GM19193 (cell line): ENCODE measurements at regions not wholly inside any gene's neighbourhood (a gene's known extent, or its start where the extent isn't known, plus 50 kb on each side); places are given as distances from the start of the nearest gene placed in this dataset.

ENCODE experiments used
- POLR2A ChIP-seq: IDR thresholded peaks from 4 replicates; pipeline ENCODE4 v1.6.1; 2011; ENCODE audit not compliant: insufficient read depth, insufficient read length; ENCODE audit errors: extremely low read depth

DNA sequence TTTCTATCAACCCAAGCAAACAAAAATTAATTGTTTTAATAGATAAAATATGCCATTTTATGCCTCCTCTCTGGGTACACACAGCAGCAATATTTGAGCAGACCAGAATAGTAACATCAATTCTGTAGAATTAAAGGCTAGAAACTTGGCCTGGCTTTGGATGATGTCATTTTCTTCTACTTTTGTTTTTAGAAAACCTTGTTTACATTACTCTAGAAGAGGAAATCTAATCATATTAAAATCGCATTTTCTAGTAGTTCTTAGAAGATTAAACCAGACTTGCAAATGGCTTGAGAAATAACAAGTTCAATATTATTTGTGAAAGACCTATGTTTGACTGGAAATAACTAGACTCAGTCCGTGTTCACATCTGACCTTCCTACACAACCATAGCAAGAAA lies 102.3 kb upstream of the RFX8 start:
- no peak for TF ChIP-seq POLR2A

DNA sequence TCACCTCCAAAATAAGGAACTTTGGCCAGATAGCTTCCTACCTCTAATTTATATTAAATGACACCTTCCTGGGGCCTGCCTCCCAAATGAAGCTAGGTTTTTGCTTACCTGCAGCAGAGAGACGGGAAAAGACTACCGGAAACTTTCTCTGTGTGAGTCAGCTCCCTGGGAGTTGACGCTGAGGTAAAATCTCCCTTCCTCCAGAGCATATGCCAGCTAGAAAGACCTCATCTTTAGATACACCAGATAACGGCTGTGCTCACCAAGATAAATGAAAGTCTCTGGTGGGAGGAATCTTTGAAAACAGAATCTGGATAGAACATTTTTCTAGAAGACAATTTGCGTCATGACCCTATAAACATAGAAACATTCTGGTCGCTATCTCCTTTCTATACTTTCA lies 99.7 kb upstream of the RFX8 start:
- no peak for TF ChIP-seq POLR2A

DNA sequence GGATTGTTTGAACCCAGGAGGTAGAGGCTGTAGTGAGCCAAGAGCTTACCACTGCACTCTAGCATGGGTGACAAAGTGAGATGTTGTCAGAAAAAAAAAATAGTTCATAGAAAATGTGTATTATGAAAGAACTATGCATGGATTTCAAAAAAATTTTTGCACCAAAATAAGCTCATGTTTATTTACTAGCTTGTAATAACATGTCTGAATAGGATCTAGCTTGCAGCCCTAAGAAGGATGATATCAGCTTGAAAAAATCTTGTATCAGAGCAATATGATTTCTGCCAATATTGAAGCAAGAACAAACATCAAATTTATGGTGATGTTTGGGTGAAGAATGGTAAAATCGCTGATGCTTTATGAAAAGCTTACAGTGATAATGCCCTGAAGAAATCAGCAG lies 97.0 kb upstream of the RFX8 start:
- TF ChIP-seq POLR2A: no peak

DNA sequence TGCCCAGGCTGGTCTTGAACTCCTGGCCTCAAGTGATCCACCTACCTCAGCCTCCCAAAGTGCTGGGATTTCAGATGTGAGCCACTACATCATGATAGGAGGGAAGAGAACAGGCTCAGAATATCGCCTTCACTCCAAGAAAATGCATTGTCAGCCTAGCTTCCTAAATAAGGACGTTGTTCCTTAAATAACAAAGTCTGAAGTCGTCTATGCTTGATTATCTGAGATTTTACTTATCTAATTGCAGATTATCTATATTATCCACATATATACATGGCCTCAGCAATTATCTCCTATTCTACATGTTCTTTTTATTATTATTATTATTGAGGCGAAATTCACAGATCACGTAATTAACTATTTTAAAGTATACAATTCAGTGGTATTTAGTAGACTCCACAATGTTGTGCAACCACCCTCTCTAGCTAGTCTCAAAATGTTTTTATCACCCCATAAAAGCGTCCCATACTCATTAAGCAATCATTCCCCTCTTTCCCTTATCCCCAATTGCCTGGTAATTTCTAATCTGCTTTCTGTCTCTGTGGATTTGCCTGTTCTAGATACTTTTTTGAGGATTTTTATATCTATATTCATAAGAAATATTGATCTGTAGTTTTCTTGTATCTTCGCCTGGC lies 95.1 kb upstream of the RFX8 start:
- no peak for TF ChIP-seq POLR2A

DNA sequence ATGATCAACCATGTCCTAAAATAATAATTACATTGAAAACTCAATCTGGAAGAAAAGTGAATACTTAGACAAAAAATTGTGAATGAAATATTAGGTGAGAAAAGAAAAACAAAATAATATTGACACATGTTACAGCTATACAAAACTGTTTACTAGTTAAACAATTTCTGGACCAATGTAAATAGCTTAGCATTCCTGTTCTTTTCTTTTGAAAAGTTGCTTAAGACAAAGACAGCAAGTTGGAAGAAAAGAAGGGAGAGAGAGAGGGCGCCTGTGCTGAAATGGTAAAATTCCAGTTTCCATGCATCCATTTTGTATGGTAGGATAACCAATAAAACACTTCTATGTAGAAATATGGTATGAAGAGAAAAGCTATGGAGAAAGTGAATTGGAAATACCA lies 94.1 kb upstream of the RFX8 start:
- TF ChIP-seq POLR2A: no peak

DNA sequence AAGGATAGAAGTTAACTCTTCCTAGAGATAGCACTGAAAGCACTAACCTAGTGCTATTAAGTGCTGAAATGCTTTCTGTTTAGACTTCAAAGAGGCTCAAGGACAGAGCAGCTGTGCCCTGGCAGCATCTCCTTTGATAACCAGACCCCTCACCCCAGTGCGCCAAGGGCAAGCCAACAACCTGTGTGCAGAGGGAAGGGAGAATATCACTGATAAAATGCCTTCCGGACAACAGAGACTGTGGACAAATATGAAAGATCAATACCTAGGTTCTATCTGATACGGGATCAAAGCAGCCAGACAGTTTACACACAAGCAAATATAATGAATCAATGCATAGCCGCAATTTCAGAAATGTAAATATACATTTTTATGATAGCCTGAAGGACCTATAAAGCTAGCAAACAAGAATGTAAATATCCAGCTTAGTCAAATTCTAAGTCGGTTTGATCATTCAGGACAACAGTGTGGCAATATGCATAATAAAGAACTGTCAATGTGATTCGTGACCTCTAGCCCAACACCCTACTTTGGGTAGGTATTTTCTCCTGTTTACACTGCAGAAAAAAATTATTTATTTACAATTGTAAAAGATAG lies 91.8 kb upstream of the RFX8 start:
- TF ChIP-seq POLR2A: no peak

DNA sequence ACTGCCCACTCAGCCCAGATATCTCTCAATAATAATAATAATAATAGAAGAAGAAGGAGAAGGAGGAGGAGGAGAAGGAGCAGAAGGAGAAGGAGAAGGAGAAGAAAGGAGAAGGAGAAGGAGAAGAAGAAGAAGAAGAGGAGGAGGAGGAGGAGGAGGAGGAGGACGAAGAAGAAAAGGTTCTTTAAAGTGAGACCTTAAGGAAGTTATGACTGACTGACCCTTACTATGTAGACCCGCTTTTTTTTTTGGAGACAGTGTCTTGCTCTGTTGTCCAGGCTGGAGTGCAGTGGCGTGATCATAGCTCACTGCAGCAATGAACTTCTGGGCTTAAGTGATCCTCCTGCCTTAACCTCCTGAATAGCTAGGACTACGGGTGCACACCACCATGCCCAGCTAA lies 88.9 kb upstream of the RFX8 start:
- TF ChIP-seq POLR2A: no peak

DNA sequence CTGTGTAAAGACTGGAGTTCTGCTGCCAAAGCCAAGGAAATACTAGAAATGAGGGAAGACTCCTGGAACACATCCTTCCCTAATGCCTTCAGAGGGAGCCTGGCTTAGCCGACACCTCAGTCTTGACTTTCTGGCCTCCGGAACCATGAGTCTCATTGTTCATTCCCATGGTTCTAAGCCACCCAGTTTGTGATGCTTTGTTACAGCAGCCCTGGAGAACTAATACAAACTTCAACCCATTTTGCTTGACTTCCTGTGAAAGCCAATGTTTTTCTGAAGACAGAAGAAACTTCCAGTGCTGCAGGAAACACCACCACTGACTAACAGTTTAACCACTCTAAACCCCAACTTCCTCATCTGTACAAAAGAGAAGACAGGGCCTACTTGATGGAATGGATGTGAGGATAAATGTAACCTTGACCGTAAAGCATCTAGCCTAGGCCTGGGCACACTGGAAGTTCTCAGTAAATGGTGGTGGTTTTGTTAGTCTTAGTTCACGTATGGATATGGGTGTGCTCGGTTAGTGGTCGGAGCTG lies 85.9 kb upstream of the RFX8 start:
- TF ChIP-seq POLR2A: no peak

DNA sequence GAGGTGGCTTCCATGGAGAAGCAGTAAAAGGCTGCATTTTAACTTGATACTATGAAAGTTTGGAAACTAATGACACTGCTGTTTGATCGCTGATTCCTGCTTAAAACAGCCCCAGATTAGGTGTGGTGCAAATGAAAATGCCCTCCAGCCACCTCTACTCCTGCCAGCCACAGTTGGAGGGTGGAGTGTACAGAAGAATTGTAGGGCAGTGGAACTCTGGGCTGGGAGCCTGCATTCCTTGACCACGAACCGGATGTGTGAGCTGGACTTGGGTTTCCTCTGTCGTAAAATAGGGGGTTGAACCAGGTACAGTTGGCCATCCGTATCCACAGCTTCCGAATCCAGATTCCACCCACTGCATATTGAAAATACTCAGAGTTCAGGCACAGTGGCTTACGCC lies 84.6 kb upstream of the RFX8 start:
- TF ChIP-seq POLR2A: no peak

DNA sequence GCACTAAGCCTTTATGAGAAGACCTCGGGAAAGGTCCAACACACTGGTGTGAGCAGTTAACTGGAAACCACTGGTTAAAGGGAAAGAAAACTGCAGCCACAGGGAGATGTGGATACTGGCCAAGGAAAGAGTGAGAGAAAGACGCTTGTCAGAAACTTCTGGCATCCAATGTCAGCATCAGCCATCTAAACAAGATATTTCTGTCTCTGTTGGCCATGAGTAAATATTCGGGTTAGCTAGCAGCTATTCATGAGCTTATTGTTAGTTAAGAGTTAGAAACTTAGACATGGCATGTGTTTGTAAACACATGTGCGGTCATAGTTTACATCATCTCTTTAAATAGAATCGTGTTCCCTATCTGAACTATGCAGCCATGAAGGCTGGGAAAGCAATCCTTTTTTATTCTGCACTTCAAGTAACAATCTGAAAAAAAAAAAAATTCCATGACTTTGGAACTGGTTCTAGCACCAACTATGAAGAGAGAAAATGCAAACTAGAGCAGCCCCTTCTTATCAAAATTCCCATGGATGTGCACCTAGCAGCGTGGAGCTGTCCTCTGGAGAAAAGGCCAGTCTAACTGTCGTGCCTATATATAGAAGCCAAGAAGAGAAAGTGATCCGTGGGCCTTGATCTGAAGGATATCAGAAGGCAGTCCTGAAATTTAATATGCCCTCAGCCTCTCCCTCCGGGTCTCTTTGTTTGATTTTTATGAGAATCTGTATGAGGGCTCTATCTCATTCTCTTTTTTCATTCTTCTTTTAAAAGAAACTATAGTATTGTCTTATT lies 84.0 kb upstream of the RFX8 start:
- no peak for TF ChIP-seq POLR2A

DNA sequence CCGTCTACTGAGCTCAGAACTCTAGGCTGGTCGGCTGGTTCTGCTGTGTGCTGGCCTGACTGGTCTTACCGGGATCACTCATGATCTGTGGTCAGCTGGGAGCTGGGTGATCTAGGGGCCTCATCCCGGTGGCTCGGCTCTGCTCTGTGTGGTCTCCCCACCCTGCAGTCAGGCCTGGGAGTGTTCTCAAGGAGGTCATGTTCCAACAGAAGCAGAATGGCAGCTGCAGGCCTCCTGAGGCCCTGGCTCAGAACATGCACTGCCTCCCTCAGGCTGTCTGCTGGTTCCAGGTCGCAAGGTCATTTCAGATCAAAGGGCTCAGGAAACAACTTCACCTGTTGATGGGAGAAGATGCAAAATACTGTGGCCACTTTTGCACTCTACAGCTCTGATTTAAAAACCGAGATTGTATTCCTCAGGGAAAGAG lies 81.1 kb upstream of the RFX8 start:
- TF ChIP-seq POLR2A: no peak

DNA sequence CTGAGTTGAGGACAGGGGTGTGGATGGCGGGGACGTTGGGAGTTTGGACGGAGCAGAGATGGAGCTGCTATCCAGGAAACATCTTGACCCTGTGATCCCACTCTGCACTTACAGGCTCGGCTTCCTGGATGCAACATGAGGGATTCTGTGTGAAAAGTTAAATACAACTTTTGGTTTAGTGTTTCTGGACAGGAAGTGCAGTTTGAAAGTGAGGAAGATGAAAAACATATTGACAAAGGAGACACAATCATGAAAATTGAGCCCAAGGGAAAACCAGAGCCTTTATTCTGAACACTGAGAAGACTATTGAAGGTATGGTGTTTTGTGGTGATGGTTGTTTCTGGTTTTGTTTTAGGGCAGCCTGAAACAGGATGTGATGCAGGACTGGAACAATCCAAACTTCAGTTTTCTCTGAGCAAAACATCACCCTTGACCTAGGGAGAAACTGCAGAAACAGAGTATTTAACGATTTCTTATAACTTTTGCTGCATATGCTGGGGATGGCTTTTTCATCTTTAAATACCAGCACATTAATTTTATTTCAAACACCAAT lies 76.5 kb upstream of the RFX8 start:
- no peak for TF ChIP-seq POLR2A

DNA sequence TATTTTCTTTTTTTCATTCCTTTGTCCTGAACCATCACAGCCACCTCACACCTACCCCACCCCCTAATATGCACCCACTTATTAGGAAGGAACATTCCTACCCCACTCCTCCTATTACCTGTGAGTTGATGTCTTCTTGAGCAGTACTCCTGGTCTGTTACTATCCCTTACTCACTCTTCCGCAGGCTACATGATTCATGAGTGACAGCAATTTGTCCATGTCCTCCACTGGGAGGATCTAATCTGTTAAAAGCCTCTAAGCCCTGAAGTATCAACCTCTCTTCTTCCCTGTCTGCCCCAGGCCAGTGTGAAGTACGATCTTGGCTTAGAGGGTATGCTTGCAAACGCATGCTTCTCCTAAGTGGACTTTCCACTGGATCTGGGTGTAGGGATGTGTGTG lies 75.6 kb upstream of the RFX8 start:
- no peak for TF ChIP-seq POLR2A

DNA sequence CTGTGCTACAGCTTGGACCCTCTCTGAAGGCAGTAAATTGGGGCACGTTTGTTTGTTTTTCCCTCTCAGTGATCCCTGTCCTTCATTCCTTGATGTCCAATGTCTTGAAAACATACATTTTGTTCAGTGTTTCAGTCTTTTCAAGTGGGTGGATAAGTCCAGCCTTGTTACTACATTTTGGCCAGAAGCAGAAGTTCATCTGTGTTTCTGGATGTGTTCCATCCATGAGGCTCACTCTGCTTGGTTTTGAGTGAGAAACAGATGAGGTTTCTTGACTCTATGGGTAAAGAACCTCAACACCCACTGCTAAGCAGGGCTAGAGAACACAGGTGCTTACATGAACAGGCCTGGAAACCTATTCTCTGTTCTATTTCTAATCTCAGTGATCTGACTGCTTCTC lies 74.5 kb upstream of the RFX8 start:
- TF ChIP-seq POLR2A: no peak

DNA sequence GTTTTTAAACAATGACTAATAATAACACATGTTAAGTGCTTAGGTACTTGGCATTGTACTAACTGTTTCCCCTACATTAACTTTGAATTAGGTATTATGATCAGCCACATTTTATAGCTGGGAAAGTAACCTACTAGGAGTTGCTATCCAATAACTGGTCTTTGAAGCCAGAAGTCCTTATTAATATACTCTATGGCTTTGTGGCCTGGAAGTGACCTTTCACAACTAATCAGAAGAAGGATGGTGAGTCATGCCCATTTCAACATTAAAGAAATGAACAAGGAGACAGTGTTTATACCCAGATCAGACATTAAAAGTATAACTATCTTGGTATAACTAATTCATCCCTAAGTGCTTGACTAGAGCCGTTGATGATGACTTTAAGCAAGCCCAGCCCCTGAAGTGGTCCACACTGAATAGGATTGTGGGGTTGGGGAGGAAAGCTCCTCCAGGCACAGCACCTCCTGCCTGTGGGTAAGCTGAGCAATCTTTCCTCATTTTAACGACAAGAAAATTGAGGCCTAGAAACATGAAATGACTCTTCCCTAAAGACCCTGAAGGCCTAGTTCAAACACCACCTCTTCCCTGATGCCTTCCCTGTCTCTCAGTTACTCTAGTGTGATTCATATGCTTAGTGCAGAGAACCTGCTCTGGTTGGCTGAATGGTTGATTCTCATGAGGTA lies 71.6 kb upstream of the RFX8 start:
- no peak for TF ChIP-seq POLR2A
